Kidney (tissue), 13 donors: ENCODE measurements at regions not wholly inside any gene's neighbourhood (a gene's known extent, or its start where the extent isn't known, plus 50 kb on each side); places are given as distances from the start of the nearest gene placed in this dataset.

Source experiments
- DNase-seq, 5 donors: peaks; one replicate each; pipeline ENCODE4 v3.0.0-alpha.2; 2013 to 2020
- FAIRE-seq: peaks from 2 replicates; lab custom pipeline; 2012; peaks lifted over from hg19 to GRCh38; lab: Jason Lieb, UNC
- H3K27ac ChIP-seq, 2 donors: one replicate each; pipeline ENCODE4 v1.7.0; 2013; ENCODE audit warnings: low read depth in 2 of 2, low read length in 2 of 2, inconsistent platforms in 1 of 2
- H3K27me3 ChIP-seq: one replicate; pipeline ENCODE4 v1.7.1; 2013; ENCODE audit warnings: low read length, inconsistent platforms; ENCODE audit not compliant: control insufficient read depth, insufficient read depth
- H3K36me3 ChIP-seq, 3 donors: one replicate each; pipeline versions ENCODE4 v1.7.0 to v1.7.1; 2013; ENCODE audit warnings: low read length in 3 of 3, control low read depth in 1 of 3, inconsistent platforms in 1 of 3; ENCODE audit not compliant: insufficient read depth in 3 of 3, control insufficient read depth in 2 of 3
- H3K4me1 ChIP-seq, 3 donors: one replicate each; pipeline versions ENCODE4 v1.7.0 to v1.7.1; 2013; ENCODE audit warnings: low read length in 3 of 3, inconsistent platforms in 1 of 3, low read depth in 1 of 3; ENCODE audit not compliant: control insufficient read depth in 2 of 3, insufficient read depth in 2 of 3
- H3K4me3 ChIP-seq, 3 donors: one replicate each; pipeline versions ENCODE4 v1.7.0 to v1.8.1; 2013; ENCODE audit warnings: low read length in 3 of 3, control low read depth in 1 of 3, inconsistent platforms in 1 of 3
- H3K9ac ChIP-seq, 3 donors: one replicate each; pipeline versions ENCODE4 v1.7.0 to v1.7.1; 2013; ENCODE audit warnings: low read length in 3 of 3, control low read depth in 1 of 3, inconsistent platforms in 1 of 3
- H3K9me3 ChIP-seq, 3 donors: one replicate each; pipeline versions ENCODE4 v1.7.0 to v1.7.1; 2013; ENCODE audit warnings: low read length in 3 of 3, control low read depth in 1 of 3, inconsistent platforms in 1 of 3; ENCODE audit not compliant: control insufficient read depth in 2 of 3, insufficient read depth in 1 of 3
- CTCF ChIP-seq: IDR thresholded peaks from 3 replicates; pipeline ENCODE4 v1.5.1; 2012; ENCODE audit warnings: mild to moderate bottlenecking, moderate library complexity, borderline replicate concordance; ENCODE audit not compliant: insufficient read depth; ENCODE audit errors: extremely low read depth
- intact Hi-C: fragments of 100-400 bp; cut with DNase I; formaldehyde crosslinking; loops from one replicate; pipeline ENCODE4 v1.11.1; 2022
- donor health status: control.
- donor health status: control.
- donor health status: control.
- donor health status: control.
- donor health status: control.
- donor health status: DM: yes; HTN: yes; CAD: no.
- donor health status: Normal renal cell carcinoma (clear cell type).

GRCh38 chr3:160154596-160154995, 70.6 kb upstream of the C3orf80 start:
- Histone ChIP-seq H3K9ac (no peak overlapping the region), H3K27me3 (no peaks in the 10 kb centered on the region), H3K27ac (no peak overlapping the region), H3K4me3 (no peak overlapping the region), H3K9me3 (no peaks in the 10 kb centered on the region), H3K4me1 (no peaks in the 10 kb centered on the region), H3K36me3 (no peaks in the 10 kb centered on the region)
- FAIRE-seq (no peak), DNase-seq (no peak)
- intact Hi-C loops: no loop called here
- no peak for TF ChIP-seq CTCF

DNA sequence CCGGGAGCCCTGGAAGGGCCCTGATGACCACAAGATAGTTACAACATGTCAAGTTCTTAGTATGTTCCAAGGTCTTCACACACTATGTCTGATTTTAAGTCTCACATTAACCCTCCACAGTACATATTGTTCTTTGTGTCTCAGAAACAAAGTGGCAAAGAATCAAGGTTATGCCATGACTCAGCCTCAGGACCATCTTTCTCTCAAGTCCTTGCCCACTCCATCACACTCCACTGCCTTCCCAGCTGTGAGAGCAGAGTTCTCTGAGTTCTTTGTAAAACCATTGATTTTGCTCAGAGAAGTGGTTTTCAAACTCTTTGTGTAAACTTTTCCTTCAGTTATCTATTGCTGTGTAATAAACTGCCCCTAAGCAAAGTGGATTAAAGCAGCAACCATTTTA, 67.9 kb upstream of the C3orf80 start:
- no peaks in the 10 kb centered on the region for H3K36me3 ChIP-seq
- intact Hi-C loops: no loop called here
- no peak overlapping the region for H3K4me3 ChIP-seq
- no peak overlapping the region for H3K9ac ChIP-seq
- H3K27ac ChIP-seq: no peak overlapping the region
- no peaks in the 10 kb centered on the region for H3K9me3 ChIP-seq
- FAIRE-seq: no peak
- no peak for TF ChIP-seq CTCF
- no peaks in the 10 kb centered on the region for H3K27me3 ChIP-seq
- DNase-seq: no peak
- H3K4me1 ChIP-seq: no peaks in the 10 kb centered on the region

- no peaks in the 10 kb centered on the region for H3K4me1 ChIP-seq
- no peak overlapping the region for H3K9ac ChIP-seq
- no peaks in the 10 kb centered on the region for H3K36me3 ChIP-seq
- H3K9me3 ChIP-seq: no peaks in the 10 kb centered on the region
- FAIRE-seq (no peak), DNase-seq (no peak)
- no peaks in the 10 kb centered on the region for H3K27me3 ChIP-seq
- no peak overlapping the region for H3K4me3 ChIP-seq
- no peak for TF ChIP-seq CTCF
- intact Hi-C loops: no loop called here
- H3K27ac ChIP-seq: no peak overlapping the region
These were observed 65.9 kb upstream of the C3orf80 start for GRCh38 chr3:160159341-160159740.

DNA sequence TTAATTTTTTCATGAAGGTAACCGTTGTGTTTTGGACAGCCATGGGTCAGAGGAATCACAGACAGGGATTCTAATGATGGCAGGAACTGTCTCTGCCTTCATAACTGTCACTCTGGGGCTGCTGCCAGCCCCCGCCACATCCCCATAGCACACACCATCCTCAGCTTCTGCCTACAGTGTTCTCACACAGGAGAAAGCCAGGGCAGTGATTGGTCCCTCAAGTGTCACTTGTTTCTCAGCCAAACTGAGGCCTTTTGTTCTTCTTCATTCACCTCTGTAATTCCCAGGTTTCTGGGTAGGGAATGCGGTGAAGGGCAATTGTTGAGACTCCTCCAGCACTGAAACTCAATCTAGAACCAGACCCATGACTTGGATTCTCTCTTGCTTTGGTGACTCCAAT, 65.4 kb upstream of the C3orf80 start:
- H3K9ac ChIP-seq: no peak overlapping the region
- no peak overlapping the region for H3K27ac ChIP-seq
- TF ChIP-seq CTCF: no peak
- DNase-seq (no peak), FAIRE-seq (no peak)
- H3K4me1 ChIP-seq: no peaks in the 10 kb centered on the region
- no peaks in the 10 kb centered on the region for H3K27me3 ChIP-seq
- intact Hi-C loops: no loop called here
- H3K4me3 ChIP-seq: no peak overlapping the region
- no peaks in the 10 kb centered on the region for H3K9me3 ChIP-seq
- H3K36me3 ChIP-seq: no peaks in the 10 kb centered on the region
